SJSA1 (cell line): ENCODE measurements at regions not wholly inside any gene's neighbourhood (a gene's known extent, or its start where the extent isn't known, plus 50 kb on each side); places are given as distances from the start of the nearest gene placed in this dataset.

ENCODE experiments used
- DNase-seq, 2 experiments: peaks; one replicate each; pipeline ENCODE4 v3.0.0-alpha.2; 2015 to 2020; ENCODE audit warnings: low spot score in 2 of 2, low read depth in 1 of 2
- H3K27ac ChIP-seq: fragments of 250-450 bp; sonication (Bioruptor Pico); 2 replicates; pipeline ENCODE4 v1.5.1; 2020; ENCODE audit warnings: mild to moderate bottlenecking, moderate library complexity
- H3K27me3 ChIP-seq: fragments of 250-450 bp; sonication (Bioruptor Pico); replicated peaks from 2 replicates; pipeline ENCODE4 v1.5.1; 2020; ENCODE audit warnings: mild to moderate bottlenecking, moderate library complexity
- H3K36me3 ChIP-seq: fragments of 250-450 bp; sonication (Bioruptor Pico); 2 replicates; pipeline ENCODE4 v1.5.1; 2020; ENCODE audit warnings: mild to moderate bottlenecking
- H3K4me1 ChIP-seq: fragments of 250-450 bp; sonication (Bioruptor Pico); replicated peaks from 2 replicates; pipeline ENCODE4 v1.6.1; 2021; ENCODE audit warnings: mild to moderate bottlenecking
- H3K4me3 ChIP-seq: fragments of 250-450 bp; sonication (Bioruptor Pico); 2 replicates; pipeline ENCODE4 v1.5.1; 2020; ENCODE audit warnings: mild to moderate bottlenecking
- H3K9me3 ChIP-seq: fragments of 250-450 bp; sonication (Bioruptor Pico); replicated peaks from 2 replicates; pipeline ENCODE4 v1.5.1; 2020; ENCODE audit warnings: mild to moderate bottlenecking

GRCh38 chr18:60978338-60978737 lies 354.9 kb upstream of the CDH20 start:
- no peak overlapping the region for H3K27ac ChIP-seq

GRCh38 chr18:60980422-60981005 lies 352.7 kb upstream of the CDH20 start:
- H3K27ac ChIP-seq: no peak overlapping the region
- H3K4me1 ChIP-seq: peaks cover 23% of the 10 kb centered on the region
- no peak overlapping the region for H3K4me3 ChIP-seq
- no peaks in the 10 kb centered on the region for H3K27me3 ChIP-seq
- no peaks in the 10 kb centered on the region for H3K9me3 ChIP-seq
- H3K36me3 ChIP-seq: no peaks in the 10 kb centered on the region
- no peak for DNase-seq

More at GRCh38 chr18:60978338-60978737, 354.9 kb upstream of the CDH20 start:
- H3K36me3 ChIP-seq: no peaks in the 10 kb centered on the region
- peak; percentile 42 to 48 for DNase-seq
- no peaks in the 10 kb centered on the region for H3K9me3 ChIP-seq
- peaks cover 8% of the 10 kb centered on the region for H3K4me1 ChIP-seq
- no peaks in the 10 kb centered on the region for H3K27me3 ChIP-seq
- H3K4me3 ChIP-seq: no peak overlapping the region

- H3K27me3 ChIP-seq: no peaks in the 10 kb centered on the region
- DNase-seq: no peak
Observed at GRCh38 chr18:60981682-60982328, 351.4 kb upstream of the CDH20 start.

GRCh38 chr18:60982329-60982695 lies 350.9 kb upstream of the CDH20 start:
- Histone ChIP-seq H3K9me3 (no peaks in the 10 kb centered on the region), H3K4me1 (peaks cover 23% of the 10 kb centered on the region), H3K4me3 (no peak overlapping the region), H3K27ac (no peak overlapping the region), H3K27me3 (no peaks in the 10 kb centered on the region), H3K36me3 (no peaks in the 10 kb centered on the region)
- no peak for DNase-seq

More at GRCh38 chr18:60981682-60982328, 351.4 kb upstream of the CDH20 start:
- Histone ChIP-seq H3K4me1 (peaks cover 23% of the 10 kb centered on the region), H3K9me3 (no peaks in the 10 kb centered on the region), H3K4me3 (no peak overlapping the region), H3K36me3 (no peaks in the 10 kb centered on the region), H3K27ac (no peak overlapping the region)

GRCh38 chr18:60982928-60983327 lies 350.3 kb upstream of the CDH20 start:
- no peak overlapping the region for H3K4me3 ChIP-seq
- H3K27me3 ChIP-seq: no peaks in the 10 kb centered on the region
- H3K9me3 ChIP-seq: no peaks in the 10 kb centered on the region
- H3K27ac ChIP-seq: no peak overlapping the region
- peaks cover 21% of the 10 kb centered on the region for H3K4me1 ChIP-seq
- no peak for DNase-seq
- H3K36me3 ChIP-seq: no peaks in the 10 kb centered on the region

- peaks cover 15% of the 10 kb centered on the region for H3K4me1 ChIP-seq
- no peak overlapping the region for H3K4me3 ChIP-seq
- H3K27me3 ChIP-seq: no peaks in the 10 kb centered on the region
- H3K9me3 ChIP-seq: no peaks in the 10 kb centered on the region
- no peak overlapping the region for H3K27ac ChIP-seq
- DNase-seq: peak; percentile 47 to 65
- no peaks in the 10 kb centered on the region for H3K36me3 ChIP-seq
Observed at GRCh38 chr18:60984510-60984909, 348.7 kb upstream of the CDH20 start.

GRCh38 chr18:60987963-60988362 lies 345.3 kb upstream of the CDH20 start:
- Histone ChIP-seq H3K4me1 (peaks cover 15% of the 10 kb centered on the region), H3K4me3 (no peak overlapping the region), H3K27me3 (no peaks in the 10 kb centered on the region), H3K27ac (no peak overlapping the region), H3K9me3 (no peaks in the 10 kb centered on the region), H3K36me3 (no peaks in the 10 kb centered on the region)
- no peak for DNase-seq

GRCh38 chr18:60996326-60996725 lies 336.9 kb upstream of the CDH20 start:
- no peak overlapping the region for H3K4me3 ChIP-seq
- H3K27ac ChIP-seq: no peak overlapping the region
- H3K36me3 ChIP-seq: no peaks in the 10 kb centered on the region
- no peaks in the 10 kb centered on the region for H3K4me1 ChIP-seq
- no peaks in the 10 kb centered on the region for H3K27me3 ChIP-seq
- H3K9me3 ChIP-seq: no peaks in the 10 kb centered on the region
- no peak for DNase-seq

- no peak for DNase-seq
Observed at GRCh38 chr18:60996822-60997221, 336.4 kb upstream of the CDH20 start.

GRCh38 chr18:61001138-61001537 lies 332.1 kb upstream of the CDH20 start:
- no peaks in the 10 kb centered on the region for H3K4me1 ChIP-seq
- H3K27ac ChIP-seq: no peak overlapping the region
- no peaks in the 10 kb centered on the region for H3K36me3 ChIP-seq
- H3K9me3 ChIP-seq: no peaks in the 10 kb centered on the region
- no peak for DNase-seq
- no peaks in the 10 kb centered on the region for H3K27me3 ChIP-seq
- no peak overlapping the region for H3K4me3 ChIP-seq

More at GRCh38 chr18:60996822-60997221, 336.4 kb upstream of the CDH20 start:
- H3K9me3 ChIP-seq: no peaks in the 10 kb centered on the region
- no peaks in the 10 kb centered on the region for H3K27me3 ChIP-seq
- no peak overlapping the region for H3K4me3 ChIP-seq
- H3K27ac ChIP-seq: no peak overlapping the region
- H3K4me1 ChIP-seq: no peaks in the 10 kb centered on the region
- no peaks in the 10 kb centered on the region for H3K36me3 ChIP-seq

GRCh38 chr18:61006687-61007224 lies 326.5 kb upstream of the CDH20 start:
- Histone ChIP-seq H3K27me3 (peaks cover 6% of the 10 kb centered on the region; the same call in 1 of the 2 replicates), H3K4me1 (no peaks in the 10 kb centered on the region), H3K9me3 (no peaks in the 10 kb centered on the region), H3K4me3 (no peak overlapping the region), H3K27ac (no peak overlapping the region), H3K36me3 (no peaks in the 10 kb centered on the region)
- no peak for DNase-seq

GRCh38 chr18:61019338-61020301 lies 313.6 kb upstream of the CDH20 start:
- Histone ChIP-seq H3K36me3 (no peaks in the 10 kb centered on the region), H3K27me3 (no peaks in the 10 kb centered on the region; the same call in 1 of the 2 replicates), H3K4me1 (no peaks in the 10 kb centered on the region), H3K27ac (no peak overlapping the region), H3K9me3 (no peaks in the 10 kb centered on the region), H3K4me3 (no peak overlapping the region)
- no peak for DNase-seq

- H3K27ac ChIP-seq: no peak overlapping the region
- H3K36me3 ChIP-seq: no peaks in the 10 kb centered on the region
- no peak overlapping the region for H3K4me3 ChIP-seq
- no peaks in the 10 kb centered on the region for H3K4me1 ChIP-seq
- DNase-seq: no peak
- H3K9me3 ChIP-seq: no peaks in the 10 kb centered on the region
- H3K27me3 ChIP-seq: no peaks in the 10 kb centered on the region
Observed at GRCh38 chr18:61025596-61025995, 307.6 kb upstream of the CDH20 start.

GRCh38 chr18:61031626-61032025 lies 301.6 kb upstream of the CDH20 start:
- Histone ChIP-seq H3K36me3 (no peaks in the 10 kb centered on the region), H3K9me3 (no peaks in the 10 kb centered on the region)

More at GRCh38 chr18:61031626-61032025, 301.6 kb upstream of the CDH20 start:
- no peaks in the 10 kb centered on the region for H3K4me1 ChIP-seq
- no peak overlapping the region for H3K4me3 ChIP-seq
- H3K27ac ChIP-seq: no peak overlapping the region
- H3K27me3 ChIP-seq: no peaks in the 10 kb centered on the region
- DNase-seq: no peak
